Endothelial cell of umbilical vein (primary cell): ENCODE measurements at regions not wholly inside any gene's neighbourhood (a gene's known extent, or its start where the extent isn't known, plus 50 kb on each side); places are given as distances from the start of the nearest gene placed in this dataset.

Experiments used
- BruUV-seq: library from RNA; stranded (reverse); fragments of 400-500 nt; replicated peaks from 2 replicates; lab custom pipeline; 2021; lab: Mats Ljungman, UMichigan
- CTCF ChIA-PET: fragments of 300-600, 350-600 bp; sonication (Branson Sonifier 250); formaldehyde crosslinking; loops from one replicate; lab custom pipeline; 2021; ENCODE audit warnings: antibody characterized with exemption, inconsistent platforms; lab: Charles Lee
- POLR2A ChIA-PET: fragments of 300-600, 350-600 bp; sonication (Branson Sonifier 250); formaldehyde crosslinking; loops from one replicate; lab custom pipeline; 2021; ENCODE audit warnings: antibody characterized with exemption, inconsistent platforms; lab: Charles Lee
- DNase-seq: peaks from one replicate; pipeline ENCODE4 v3.0.0-alpha.2; 2011; ENCODE audit warnings: low read depth, low spot score
- FAIRE-seq: peaks from 2 replicates; lab custom pipeline; 2011; peaks lifted over from hg19 to GRCh38; lab: Jason Lieb, UNC
- H2AFZ ChIP-seq: 2 replicates; pipeline ENCODE4 v1.6.0; 2012; ENCODE audit warnings: low read depth, low read length, control low read depth, inconsistent platforms
- H3K27ac ChIP-seq: 2 replicates; pipeline ENCODE4 v1.5.1; 2011; ENCODE audit warnings: low read depth, mild to moderate bottlenecking, control low read depth, low read length, moderate library complexity; ENCODE audit not compliant: insufficient read depth
- H3K27me3 ChIP-seq, 2 experiments: 2 replicates each; pipeline versions ENCODE4 v1.6.0 to v1.6.1; 2011; ENCODE audit warnings: low read length in 2 of 2, mixed read lengths in 1 of 2; ENCODE audit not compliant: control insufficient read depth in 2 of 2, insufficient read depth in 2 of 2
- H3K36me3 ChIP-seq, 2 experiments: 2 replicates in 1 of 2; 3 replicates in 1 of 2; pipeline ENCODE4 v1.5.1; 2011; ENCODE audit warnings: low read length in 2 of 2, mild to moderate bottlenecking in 1 of 2, moderate library complexity in 1 of 2; ENCODE audit not compliant: control insufficient read depth in 2 of 2, insufficient read depth in 2 of 2; ENCODE audit errors: extremely low read depth in 1 of 2
- H3K4me1 ChIP-seq: 3 replicates; pipeline ENCODE4 v1.5.1; 2011; ENCODE audit warnings: mild to moderate bottlenecking, low read length; ENCODE audit not compliant: control insufficient read depth, insufficient read depth; ENCODE audit errors: extremely low read depth
- H3K4me2 ChIP-seq: 2 replicates; pipeline ENCODE4 v1.6.1; 2011; ENCODE audit warnings: low read length, control low read depth, mixed read lengths; ENCODE audit not compliant: insufficient read depth
- H3K4me3 ChIP-seq, 3 experiments: fragments of 200-600 bp in 1 of 3; sonication (generic), shearing (Covaris generic) in 1 of 3; replicated peaks in 1 of 3; 2 replicates each; pipeline ENCODE4 v1.5.1; 2011 to 2016; ENCODE audit warnings: control low read depth in 3 of 3, low read length in 3 of 3, mild to moderate bottlenecking in 2 of 3, inconsistent platforms in 1 of 3, low read depth in 1 of 3, moderate library complexity in 1 of 3; ENCODE audit not compliant: insufficient read depth in 1 of 3
- H3K79me2 ChIP-seq: 2 replicates; pipeline ENCODE4 v1.6.0; 2012; ENCODE audit warnings: low read length, inconsistent platforms; ENCODE audit not compliant: control insufficient read depth, insufficient read depth
- H3K9ac ChIP-seq: replicated peaks from 2 replicates; pipeline ENCODE3; 2011; ENCODE audit warnings: low read length, control low read depth; ENCODE audit not compliant: insufficient read depth; ENCODE audit errors: extremely low read depth
- H3K9me1 ChIP-seq: replicated peaks from 3 replicates; pipeline ENCODE4 v1.6.0; 2011; ENCODE audit warnings: mild to moderate bottlenecking, low read length; ENCODE audit not compliant: control insufficient read depth, insufficient read depth; ENCODE audit errors: extremely low read depth
- H3K9me3 ChIP-seq: replicated peaks from 2 replicates; pipeline ENCODE4 v1.5.1; 2012; ENCODE audit warnings: low read length, inconsistent platforms; ENCODE audit not compliant: control insufficient read depth, insufficient read depth
- H4K20me1 ChIP-seq: replicated peaks from 2 replicates; pipeline ENCODE3; 2011; ENCODE audit warnings: mild to moderate bottlenecking, low read length; ENCODE audit not compliant: control insufficient read depth, insufficient read depth; ENCODE audit errors: extremely low read depth
- EZH2 ChIP-seq: IDR thresholded peaks from 2 replicates; pipeline ENCODE4 v1.6.1; 2012; ENCODE audit warnings: borderline replicate concordance, low read depth, mild to moderate bottlenecking, moderate library complexity, low read length, inconsistent platforms; ENCODE audit not compliant: severe bottlenecking
- FOS ChIP-seq: IDR thresholded peaks from 2 replicates; pipeline ENCODE4 v1.6.1; 2011; ENCODE audit warnings: mild to moderate bottlenecking, low read length, moderate library complexity, borderline replicate concordance; ENCODE audit not compliant: insufficient read depth
- GATA2 ChIP-seq: IDR thresholded peaks from 2 replicates; pipeline ENCODE4 v1.7.0; 2011; ENCODE audit warnings: low read depth, mild to moderate bottlenecking, moderate library complexity, mixed read lengths, low read length; ENCODE audit not compliant: insufficient read length, insufficient read depth
- JUN ChIP-seq: IDR thresholded peaks from 2 replicates; pipeline ENCODE4 v1.6.1; 2011; ENCODE audit warnings: borderline replicate concordance, low read depth; ENCODE audit not compliant: insufficient read length, insufficient read depth
- MAX ChIP-seq: IDR thresholded peaks from 2 replicates; pipeline ENCODE4 v1.6.1; 2011; ENCODE audit not compliant: insufficient read depth, insufficient read length
- MYC ChIP-seq: IDR thresholded peaks from one replicate; pipeline ENCODE4 v1.6.1; 2011; ENCODE audit warnings: mild to moderate bottlenecking, low read depth, low read length
- POLR2A ChIP-seq: IDR thresholded peaks from 2 replicates; pipeline ENCODE4 v1.6.1; 2012; ENCODE audit warnings: low read depth, mild to moderate bottlenecking, control low read depth, low read length
- POLR2AphosphoS5 ChIP-seq: IDR thresholded peaks from 2 replicates; pipeline ENCODE4 v1.6.1; 2012; ENCODE audit warnings: low read depth, mild to moderate bottlenecking, control low read depth, low read length, moderate library complexity; ENCODE audit not compliant: insufficient read depth
- dilution Hi-C: fragments of 300-500 bp; cut with MboI; formaldehyde crosslinking; loops from one replicate; pipeline ENCODE4 v1.15.0; 2019; ENCODE audit warnings: low sequenced_read_pairs; ENCODE audit not compliant: extremely low pct_ligation_motif_present
- intact Hi-C: fragments of 100-400 bp; cut with micrococcal nuclease; formaldehyde crosslinking; loops from one replicate; pipeline ENCODE4 v1.10.0; 2022
- TF ChIP-seq, protein P1 (sequence below), 2 donors: IDR thresholded peaks; 1 replicate in 1 of 2; 2 replicates in 1 of 2; pipeline ENCODE4 v1.5.1; 2011; ENCODE audit warnings: low read length in 2 of 2, mild to moderate bottlenecking in 2 of 2, moderate library complexity in 2 of 2, control low read depth in 1 of 2, inconsistent platforms in 1 of 2, low read depth in 1 of 2; ENCODE audit not compliant: insufficient read depth in 1 of 2; ENCODE audit errors: extremely low read depth in 1 of 2

DNA sequence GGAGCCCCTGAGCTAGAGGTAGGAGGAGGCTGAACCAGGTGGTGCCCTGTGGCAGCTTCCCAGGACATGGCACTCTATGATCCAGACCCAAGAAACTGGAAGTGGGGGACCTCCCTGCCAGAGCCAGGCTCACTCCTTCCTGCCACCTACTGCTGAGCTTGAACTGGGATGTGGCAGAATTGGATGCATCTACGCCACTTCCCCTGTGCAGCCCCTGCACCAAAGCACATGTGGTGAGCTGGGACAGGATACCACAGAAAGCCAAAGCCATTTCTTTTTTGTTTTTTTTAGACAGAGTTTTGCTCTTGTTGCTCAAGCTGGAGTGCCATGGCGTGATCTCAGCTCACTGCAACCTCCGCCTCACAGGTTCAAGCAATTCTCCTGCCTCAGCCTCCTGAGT is 518.0 kb upstream of the PPP2R3A start:
- TF ChIP-seq FOS = no peak
- no peak for TF ChIP-seq POLR2AphosphoS5
- no peak for TF ChIP-seq MYC
- no peak for TF ChIP-seq GATA2
- no peak for TF ChIP-seq POLR2A
- TF ChIP-seq EZH2 = no peak
- TF ChIP-seq, protein P1, sequence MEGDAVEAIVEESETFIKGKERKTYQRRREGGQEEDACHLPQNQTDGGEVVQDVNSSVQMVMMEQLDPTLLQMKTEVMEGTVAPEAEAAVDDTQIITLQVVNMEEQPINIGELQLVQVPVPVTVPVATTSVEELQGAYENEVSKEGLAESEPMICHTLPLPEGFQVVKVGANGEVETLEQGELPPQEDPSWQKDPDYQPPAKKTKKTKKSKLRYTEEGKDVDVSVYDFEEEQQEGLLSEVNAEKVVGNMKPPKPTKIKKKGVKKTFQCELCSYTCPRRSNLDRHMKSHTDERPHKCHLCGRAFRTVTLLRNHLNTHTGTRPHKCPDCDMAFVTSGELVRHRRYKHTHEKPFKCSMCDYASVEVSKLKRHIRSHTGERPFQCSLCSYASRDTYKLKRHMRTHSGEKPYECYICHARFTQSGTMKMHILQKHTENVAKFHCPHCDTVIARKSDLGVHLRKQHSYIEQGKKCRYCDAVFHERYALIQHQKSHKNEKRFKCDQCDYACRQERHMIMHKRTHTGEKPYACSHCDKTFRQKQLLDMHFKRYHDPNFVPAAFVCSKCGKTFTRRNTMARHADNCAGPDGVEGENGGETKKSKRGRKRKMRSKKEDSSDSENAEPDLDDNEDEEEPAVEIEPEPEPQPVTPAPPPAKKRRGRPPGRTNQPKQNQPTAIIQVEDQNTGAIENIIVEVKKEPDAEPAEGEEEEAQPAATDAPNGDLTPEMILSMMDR (IDR thresholded peaks at IDR 0.05; ENCODE audit: extremely low read depth in 1 of 2, insufficient read depth in 1 of 2, low read depth in 1 of 2, low read length in 2 of 2) = no peak
- no peak for TF ChIP-seq JUN
- no peak for TF ChIP-seq MAX
- H3K9me3 ChIP-seq = peaks cover 4% of the 10 kb centered on the region
- no peak overlapping the region for H2AFZ ChIP-seq
- no peak overlapping the region for H3K9ac ChIP-seq
- ChIA-PET CTCF (no interaction called here), POLR2A (no interaction called here)
- H3K4me2 ChIP-seq = no peak overlapping the region
- no peaks in the 10 kb centered on the region for H3K27me3 ChIP-seq
- FAIRE-seq (no peak), DNase-seq (no peak)
- H3K4me1 ChIP-seq = no peaks in the 10 kb centered on the region
- dilution Hi-C loops = no loop called here
- no peak overlapping the region for H3K4me3 ChIP-seq
- H3K79me2 ChIP-seq = no peaks in the 10 kb centered on the region
- intact Hi-C loops = no loop called here
- H3K27ac ChIP-seq = no peak overlapping the region
- no peaks in the 10 kb centered on the region for H3K36me3 ChIP-seq
- no peaks in the 10 kb centered on the region for H3K9me1 ChIP-seq
- H4K20me1 ChIP-seq = no peaks in the 10 kb centered on the region
- no TSS peak for BruUV-seq
